ENCODE measurements at regions not wholly inside any gene's neighbourhood (a gene's known extent, or its start where the extent isn't known, plus 50 kb on each side); places are given as distances from the start of the nearest gene placed in this dataset.

DNA sequence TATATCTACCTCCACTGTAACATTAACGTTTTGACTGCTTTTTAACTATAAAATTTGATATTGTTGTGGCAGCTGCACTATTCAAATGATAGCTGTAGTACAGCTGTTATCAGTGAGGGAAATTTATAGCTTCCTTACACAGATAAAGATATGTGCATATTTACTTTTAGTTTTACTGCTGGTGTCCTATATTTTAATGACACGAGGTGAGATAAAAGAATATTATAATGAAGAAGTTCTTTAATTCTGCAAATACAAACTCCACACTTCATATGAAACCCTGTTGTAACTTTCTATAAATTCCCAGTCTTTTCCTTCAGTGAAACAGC is 427.8 kb upstream of the ZEB2 start:
- no peak overlapping the region for H3K4me3 ChIP-seq (ENCODE audit: control insufficient read depth, low read depth, low read length)
- DNase-seq (ENCODE audit: low read depth), result no peak
- no peak for TF ChIP-seq CTCF (IDR thresholded peaks at IDR 0.05; ENCODE audit: control insufficient read depth, insufficient read depth, low read depth, low read length, missing control alignments)

DNA sequence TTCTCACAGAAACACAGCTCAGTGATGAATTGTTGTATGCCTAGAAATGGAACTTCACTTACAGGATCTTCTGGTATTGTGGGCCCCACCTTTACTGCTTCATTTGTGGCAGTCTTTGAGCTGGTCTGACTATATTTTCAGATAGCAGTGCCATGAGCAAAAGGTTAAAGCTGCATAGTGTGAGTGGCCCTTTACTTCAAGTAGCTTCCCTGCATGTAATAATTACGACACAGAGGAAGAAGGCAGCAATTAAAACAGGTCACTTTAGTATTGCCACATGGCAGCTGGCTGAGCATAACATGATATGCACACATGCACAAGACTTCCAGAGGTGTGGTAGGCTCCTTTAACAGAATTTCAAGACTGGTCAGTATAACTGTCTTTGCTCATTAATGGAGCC is 426.3 kb upstream of the ZEB2 start:
- H3K4me3 ChIP-seq (ENCODE audit: control insufficient read depth, low read depth, low read length), result no peak overlapping the region
- no peak for DNase-seq (ENCODE audit: low read depth)
- no peak for TF ChIP-seq CTCF (IDR thresholded peaks at IDR 0.05; ENCODE audit: control insufficient read depth, insufficient read depth, low read depth, low read length, missing control alignments)

DNA sequence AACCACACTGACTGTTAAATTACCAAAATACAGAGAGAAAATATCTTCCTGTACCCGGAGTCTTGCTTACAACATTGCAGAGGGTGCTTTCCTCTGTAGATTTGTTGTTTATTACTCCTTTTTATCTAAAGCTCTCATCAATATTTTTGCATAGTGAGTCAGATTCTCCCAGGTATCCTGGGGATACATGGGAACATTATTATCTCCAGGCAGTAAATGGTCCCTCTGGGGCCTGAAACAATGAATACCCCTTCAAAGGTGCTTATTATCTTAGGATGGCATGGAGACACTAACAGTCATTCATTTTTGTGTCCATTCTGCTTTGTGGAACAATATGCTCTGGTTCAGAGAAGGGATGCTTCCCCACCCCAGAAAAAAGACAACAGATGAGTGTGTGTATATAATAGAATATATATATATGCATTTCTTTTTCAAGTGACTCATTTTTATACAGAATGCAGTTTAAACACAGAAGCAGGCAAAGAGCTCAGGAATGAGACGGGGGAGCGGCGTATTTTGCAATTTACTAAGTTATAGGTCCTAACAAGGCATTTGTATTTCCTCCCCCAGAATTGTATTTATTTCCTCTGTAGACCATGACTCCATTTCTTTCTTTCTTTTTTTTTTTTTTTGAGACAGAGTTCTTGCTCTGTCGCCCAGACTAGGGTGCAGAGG is 424.8 kb upstream of the ZEB2 start:
- no peak overlapping the region for H3K4me3 ChIP-seq (ENCODE audit: control insufficient read depth, low read depth, low read length)
- TF ChIP-seq CTCF (IDR thresholded peaks at IDR 0.05; ENCODE audit: control insufficient read depth, insufficient read depth, low read depth, low read length, missing control alignments), result no peak
- DNase-seq (ENCODE audit: low read depth), result no peak

DNA sequence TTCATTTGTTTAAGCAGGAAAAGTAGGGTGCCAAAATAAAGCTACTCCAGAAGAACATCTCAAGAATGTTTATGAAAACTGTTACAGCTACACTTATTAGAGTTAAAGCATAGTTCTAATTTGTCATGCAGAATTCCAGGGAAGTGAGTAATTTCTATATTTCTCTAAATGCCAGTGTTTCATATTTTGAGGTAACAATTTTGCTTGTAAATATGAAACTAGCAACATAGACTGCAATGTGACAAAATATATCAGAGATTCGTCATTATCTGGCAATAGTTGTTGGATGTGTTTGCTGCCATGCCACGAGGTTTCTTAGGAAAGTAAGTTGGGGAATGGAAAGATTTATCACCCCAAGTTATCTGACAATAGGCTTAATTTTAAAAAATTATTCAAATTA is 424.1 kb upstream of the ZEB2 start:
- no peak for TF ChIP-seq CTCF (IDR thresholded peaks at IDR 0.05; ENCODE audit: control insufficient read depth, insufficient read depth, low read depth, low read length, missing control alignments)
- no peak for DNase-seq (ENCODE audit: low read depth)
- H3K4me3 ChIP-seq (ENCODE audit: control insufficient read depth, low read depth, low read length), result no peak overlapping the region

DNA sequence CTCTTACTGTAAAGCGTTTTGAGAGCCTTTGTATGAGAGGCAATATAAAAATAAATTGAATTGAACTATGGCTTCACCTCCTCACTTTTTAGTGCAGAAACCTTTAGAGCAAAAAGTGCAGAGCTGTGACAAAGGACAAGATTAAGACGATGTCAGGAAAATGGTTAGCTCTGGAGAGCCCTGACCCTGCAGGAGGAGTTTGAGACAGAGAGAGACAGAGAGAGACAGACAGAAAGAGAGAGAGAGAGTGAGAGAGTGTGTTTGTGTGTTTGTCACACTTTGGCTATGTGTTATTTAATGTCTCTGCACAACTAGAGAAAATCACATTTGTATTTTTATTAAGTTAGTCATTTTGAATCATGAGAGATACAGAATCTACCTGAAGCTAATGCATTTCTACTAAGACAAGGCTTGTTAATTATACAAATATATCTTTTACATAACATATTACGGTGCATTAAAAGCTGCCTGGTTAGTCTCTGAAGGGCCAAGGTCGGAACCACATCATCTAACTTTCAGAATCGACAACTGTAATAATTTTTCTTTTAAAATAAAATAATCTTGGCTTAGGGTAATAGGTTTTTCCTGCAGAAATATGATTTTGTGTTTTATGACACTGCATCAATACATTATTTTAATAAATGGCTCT is 423.5 kb upstream of the ZEB2 start:
- no peak for DNase-seq (ENCODE audit: low read depth)
- H3K4me3 ChIP-seq (ENCODE audit: control insufficient read depth, low read depth, low read length), result no peak overlapping the region
- no peak for TF ChIP-seq CTCF (IDR thresholded peaks at IDR 0.05; ENCODE audit: control insufficient read depth, insufficient read depth, low read depth, low read length, missing control alignments)

GRCh38 chr2:144942516-144943256 is 422.8 kb upstream of the ZEB2 start:
- H3K4me3 ChIP-seq (ENCODE audit: control insufficient read depth, low read depth, low read length), result no peak overlapping the region
- TF ChIP-seq CTCF (IDR thresholded peaks at IDR 0.05; ENCODE audit: control insufficient read depth, insufficient read depth, low read depth, low read length, missing control alignments), result no peak
- no peak for DNase-seq (ENCODE audit: low read depth)
